Activated CD8-positive, alpha-beta T cell treated with anti-CD3 and anti-CD28 coated beads, Interleukin-2, amount 10 ng/mL, durations not matched to agents 7 days and 5 days (primary cell): ENCODE measurements at regions not wholly inside any gene's neighbourhood (a gene's known extent, or its start where the extent isn't known, plus 50 kb on each side); places are given as distances from the start of the nearest gene placed in this dataset.

Source experiments
- ATAC-seq: fragments of 150-1000 bp; cut with Tn5 transposase; one replicate; pipeline ENCODE4 v1.10.0; 2021; ENCODE audit warnings: moderate library complexity
- CTCF ChIA-PET: fragments of 350-600 bp; sonication (Branson Sonifier 250); formaldehyde crosslinking; loops from one replicate; lab custom pipeline; 2021; ENCODE audit warnings: antibody characterized with exemption; lab: Charles Lee
- POLR2A ChIA-PET: fragments of 350-600 bp; sonication (Branson Sonifier 250); formaldehyde crosslinking; loops from one replicate; lab custom pipeline; 2021; ENCODE audit warnings: antibody characterized with exemption; lab: Charles Lee
- DNase-seq: peaks from one replicate; pipeline ENCODE4 v3.0.0-alpha.2; 2020
- H3K27ac Mint-ChIP-seq: one replicate; pipeline ENCODE4 v1.8.0; 2021; ENCODE audit warnings: mild to moderate bottlenecking, mixed read lengths
- H3K27me3 Mint-ChIP-seq: one replicate; pipeline ENCODE4 v1.8.0; 2021; ENCODE audit warnings: low read depth, mixed read lengths
- H3K36me3 Mint-ChIP-seq: one replicate; pipeline ENCODE4 v1.8.0; 2021; ENCODE audit warnings: low read depth, mixed read lengths
- H3K4me1 Mint-ChIP-seq: one replicate; pipeline ENCODE4 v1.8.0; 2021; ENCODE audit warnings: low read depth, mixed read lengths
- H3K4me3 Mint-ChIP-seq: one replicate; pipeline ENCODE4 v1.8.0; 2021; ENCODE audit warnings: mild to moderate bottlenecking, mixed read lengths
- H3K9me3 Mint-ChIP-seq: one replicate; pipeline ENCODE4 v1.8.0; 2022; ENCODE audit warnings: mixed read lengths; ENCODE audit not compliant: insufficient read depth

DNA sequence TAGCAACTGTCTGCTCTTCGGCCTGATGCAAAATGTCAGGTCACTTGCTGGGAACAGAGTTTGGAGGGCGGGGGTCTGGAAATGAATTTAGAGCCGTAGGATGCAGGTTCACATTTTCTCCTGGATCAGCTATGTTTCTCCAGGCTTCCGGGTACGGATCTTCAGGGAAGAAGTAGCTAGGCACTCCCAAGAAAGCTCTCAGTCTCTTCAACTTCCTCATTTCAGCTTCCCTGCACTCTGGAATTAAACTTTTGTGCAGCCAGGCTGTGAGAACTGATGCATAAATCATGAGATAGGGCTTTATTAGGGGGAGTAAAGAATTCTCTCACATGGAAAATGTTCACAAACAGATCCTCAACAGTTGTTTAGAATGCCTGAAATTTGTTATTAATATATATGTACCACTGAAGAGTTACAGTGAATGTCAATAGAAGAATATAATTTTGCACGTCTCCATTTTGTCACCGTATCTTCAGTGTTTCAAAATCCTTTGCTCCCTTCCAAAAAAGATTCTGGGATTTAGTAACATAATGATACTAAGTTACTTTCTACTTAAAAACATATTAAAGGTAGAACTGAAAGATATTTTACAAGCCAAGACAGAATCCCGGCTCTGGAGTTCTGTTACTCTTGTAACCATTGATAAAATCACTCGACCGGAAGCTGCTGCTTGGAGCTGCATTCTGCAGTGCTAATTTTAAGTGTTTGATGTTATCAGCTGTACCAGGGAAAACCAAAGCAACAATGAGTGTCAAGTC, 178.5 kb upstream of the P2RY1 start:
- H3K36me3 Mint-ChIP-seq = no peaks in the 10 kb centered on the region
- no peak for DNase-seq
- ChIA-PET CTCF (no interaction called here), POLR2A (no interaction called here)
- peaks cover 6% of the 10 kb centered on the region for H3K27me3 Mint-ChIP-seq
- no peak overlapping the region for H3K27ac Mint-ChIP-seq
- no peak for ATAC-seq
- peaks cover 3% of the 10 kb centered on the region for H3K9me3 Mint-ChIP-seq
- peaks cover 7% of the 10 kb centered on the region for H3K4me1 Mint-ChIP-seq
- no peak overlapping the region for H3K4me3 Mint-ChIP-seq

DNA sequence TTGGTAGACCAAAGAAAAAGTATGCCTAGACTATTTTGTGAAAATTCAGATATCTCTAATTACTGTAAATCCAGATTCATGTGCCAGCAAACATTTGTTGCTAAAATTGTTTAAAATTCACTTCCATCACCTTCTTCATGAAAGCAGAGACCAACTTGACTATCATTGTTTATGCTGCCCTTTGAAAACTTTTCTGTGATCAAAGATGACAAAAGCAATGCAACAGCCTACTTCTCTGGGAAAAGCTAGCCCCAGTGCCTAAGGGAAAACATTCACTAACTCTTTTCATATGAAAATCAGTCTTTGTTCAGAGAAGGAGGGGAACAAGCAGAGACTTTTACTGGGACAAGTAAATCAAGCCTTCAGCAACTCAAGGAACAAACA, 178.0 kb upstream of the P2RY1 start:
- ATAC-seq = no peak
- CTCF ChIA-PET = no interaction called here

DNA sequence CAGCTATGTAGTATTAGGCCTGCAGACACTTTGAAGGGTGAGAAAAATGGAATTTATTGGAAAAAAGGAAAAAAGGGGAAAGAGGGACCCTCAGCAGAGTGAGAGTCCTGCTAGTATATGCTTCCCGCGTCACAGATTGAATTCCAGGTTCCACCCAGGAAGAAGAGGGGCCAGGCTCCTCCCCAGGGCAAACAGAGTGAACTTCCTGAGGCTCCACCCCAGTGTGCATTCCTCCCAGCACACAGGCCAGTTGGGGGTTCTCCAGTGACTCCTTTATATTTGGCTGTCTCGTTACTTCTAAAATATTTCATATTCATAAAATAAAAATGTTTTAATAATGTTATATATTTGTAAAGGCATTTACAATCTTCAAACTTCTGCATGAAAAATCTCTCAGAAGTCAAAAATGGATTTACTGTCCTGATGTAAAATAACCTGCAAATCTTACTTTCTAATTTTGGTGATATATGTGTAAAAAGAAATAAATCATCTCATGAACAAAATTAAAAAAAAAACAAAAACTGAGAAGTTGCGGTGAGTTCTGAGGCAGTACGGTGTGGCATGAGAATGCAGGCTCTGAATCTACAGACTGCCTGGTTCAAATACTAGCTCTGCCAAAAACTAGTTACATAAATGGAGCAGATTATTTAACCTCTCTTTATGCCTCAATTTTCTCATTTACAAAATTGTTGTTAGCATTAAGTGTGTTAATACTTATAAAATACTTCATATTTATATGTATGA, 175.8 kb upstream of the P2RY1 start:
- H3K9me3 Mint-ChIP-seq = peaks cover 4% of the 10 kb centered on the region
- H3K4me3 Mint-ChIP-seq = no peak overlapping the region
- ATAC-seq = no peak
- no peaks in the 10 kb centered on the region for H3K36me3 Mint-ChIP-seq
- peaks cover 3% of the 10 kb centered on the region for H3K27me3 Mint-ChIP-seq
- H3K4me1 Mint-ChIP-seq = peaks cover 7% of the 10 kb centered on the region
- no peak for DNase-seq
- no peak overlapping the region for H3K27ac Mint-ChIP-seq
- CTCF ChIA-PET = no interaction called here
- POLR2A ChIA-PET = no interaction called here

More for the DNA sequence above, 178.0 kb upstream of the P2RY1 start:
- Mint-ChIP-seq H3K4me1 (peaks cover 7% of the 10 kb centered on the region), H3K27me3 (peaks cover 6% of the 10 kb centered on the region), H3K4me3 (no peak overlapping the region), H3K36me3 (no peaks in the 10 kb centered on the region), H3K27ac (no peak overlapping the region), H3K9me3 (peaks cover 4% of the 10 kb centered on the region)
- POLR2A ChIA-PET = no interaction called here
- DNase-seq = no peak

DNA sequence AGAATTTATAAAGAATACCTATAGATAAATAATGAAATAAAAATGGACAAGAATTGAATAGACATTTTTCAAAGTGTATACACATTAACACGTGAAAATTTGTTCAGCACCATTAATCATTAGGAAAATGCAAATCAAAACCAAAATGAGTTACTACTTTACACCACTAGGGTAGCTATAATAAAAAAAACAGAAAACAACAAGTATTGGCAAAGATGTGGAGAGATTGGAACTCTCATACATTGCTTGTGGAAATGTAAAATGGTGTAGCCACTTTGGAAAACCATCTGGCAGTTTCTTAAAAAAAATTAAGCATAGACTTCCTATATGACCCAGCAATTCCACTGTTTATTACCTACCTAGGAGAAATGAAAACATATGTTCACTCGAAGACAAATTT, 172.8 kb upstream of the P2RY1 start:
- no peak overlapping the region for H3K27ac Mint-ChIP-seq
- H3K36me3 Mint-ChIP-seq = no peaks in the 10 kb centered on the region
- H3K27me3 Mint-ChIP-seq = no peaks in the 10 kb centered on the region
- ChIA-PET POLR2A (no interaction called here), CTCF (no interaction called here)
- peaks cover under 1% of the 10 kb centered on the region for H3K4me1 Mint-ChIP-seq
- DNase-seq (no peak), ATAC-seq (no peak)
- no peak overlapping the region for H3K4me3 Mint-ChIP-seq
- peaks cover 4% of the 10 kb centered on the region for H3K9me3 Mint-ChIP-seq

DNA sequence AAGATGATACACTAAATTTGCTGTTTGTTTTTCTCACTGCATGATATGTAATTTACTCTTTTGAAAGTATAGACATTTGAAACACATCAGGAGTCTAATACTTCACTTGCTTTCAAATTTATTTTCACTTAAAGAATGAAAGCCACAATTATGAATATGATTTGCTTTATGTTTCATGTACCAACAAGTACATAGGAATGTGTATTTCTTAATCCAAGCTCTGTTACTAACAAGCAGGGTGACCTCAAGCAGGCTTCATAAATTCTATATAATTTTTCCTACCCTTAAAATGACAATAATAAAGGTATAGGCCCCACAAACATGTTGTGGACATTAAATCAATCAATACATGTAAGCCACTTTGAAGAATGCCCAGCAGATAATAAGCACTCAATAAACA, 170.2 kb upstream of the P2RY1 start:
- no peak for DNase-seq
- H3K4me1 Mint-ChIP-seq = no peaks in the 10 kb centered on the region
- ChIA-PET CTCF (no interaction called here), POLR2A (no interaction called here)
- no peak overlapping the region for H3K27ac Mint-ChIP-seq
- peaks cover 4% of the 10 kb centered on the region for H3K9me3 Mint-ChIP-seq
- H3K36me3 Mint-ChIP-seq = no peaks in the 10 kb centered on the region
- no peak for ATAC-seq
- peaks cover 2% of the 10 kb centered on the region for H3K27me3 Mint-ChIP-seq
- no peak overlapping the region for H3K4me3 Mint-ChIP-seq

DNA sequence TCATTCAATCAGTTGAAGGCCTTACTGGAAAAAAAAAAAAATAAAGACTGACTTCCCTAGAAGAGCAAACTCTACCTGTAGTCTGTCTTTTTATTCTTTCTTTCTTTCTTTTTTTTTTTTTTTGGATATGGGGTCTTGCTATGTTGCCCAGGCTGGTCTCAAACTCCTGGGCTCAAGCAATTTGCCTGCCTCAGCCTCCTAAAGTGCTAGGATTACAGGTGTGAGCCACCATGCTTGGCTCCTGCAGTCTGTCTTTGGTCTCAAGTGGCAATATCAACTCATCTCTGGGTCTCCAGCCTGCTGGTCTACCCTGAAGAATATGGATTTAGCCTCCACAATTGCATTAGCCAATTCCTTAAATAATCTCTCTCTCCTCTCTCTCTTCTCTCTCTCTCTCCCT, 167.7 kb upstream of the P2RY1 start:
- no peaks in the 10 kb centered on the region for H3K9me3 Mint-ChIP-seq
- no peak overlapping the region for H3K4me3 Mint-ChIP-seq
- ChIA-PET POLR2A (no interaction called here), CTCF (no interaction called here)
- ATAC-seq (no peak), DNase-seq (no peak)
- H3K36me3 Mint-ChIP-seq = no peaks in the 10 kb centered on the region
- no peaks in the 10 kb centered on the region for H3K4me1 Mint-ChIP-seq
- H3K27me3 Mint-ChIP-seq = peaks cover 14% of the 10 kb centered on the region
- H3K27ac Mint-ChIP-seq = no peak overlapping the region

DNA sequence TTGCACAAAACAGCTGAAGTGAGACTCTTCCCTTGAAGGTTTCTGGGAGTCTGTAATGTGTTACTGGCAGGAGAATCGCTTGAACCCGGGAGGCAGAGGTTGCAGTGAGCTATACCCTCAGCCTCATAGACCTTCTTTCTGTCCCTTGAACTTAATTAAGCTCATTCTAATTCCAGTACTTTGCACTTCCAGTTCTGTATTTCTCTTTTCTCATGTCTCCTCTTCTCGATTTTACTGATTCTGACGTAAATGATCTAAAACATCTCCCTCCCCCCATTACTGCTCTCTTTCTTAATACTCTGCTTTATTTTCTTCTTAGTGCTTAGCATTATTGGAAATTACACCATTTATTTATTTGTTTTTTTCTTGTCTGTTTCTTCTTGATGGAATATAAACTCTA, 165.4 kb upstream of the P2RY1 start:
- ChIA-PET CTCF (no interaction called here), POLR2A (no interaction called here)
- Mint-ChIP-seq H3K9me3 (no peaks in the 10 kb centered on the region), H3K36me3 (no peaks in the 10 kb centered on the region), H3K27ac (no peak overlapping the region), H3K4me3 (no peak overlapping the region), H3K27me3 (peaks cover 16% of the 10 kb centered on the region), H3K4me1 (no peaks in the 10 kb centered on the region)
- DNase-seq = no peak
- ATAC-seq = no peak

DNA sequence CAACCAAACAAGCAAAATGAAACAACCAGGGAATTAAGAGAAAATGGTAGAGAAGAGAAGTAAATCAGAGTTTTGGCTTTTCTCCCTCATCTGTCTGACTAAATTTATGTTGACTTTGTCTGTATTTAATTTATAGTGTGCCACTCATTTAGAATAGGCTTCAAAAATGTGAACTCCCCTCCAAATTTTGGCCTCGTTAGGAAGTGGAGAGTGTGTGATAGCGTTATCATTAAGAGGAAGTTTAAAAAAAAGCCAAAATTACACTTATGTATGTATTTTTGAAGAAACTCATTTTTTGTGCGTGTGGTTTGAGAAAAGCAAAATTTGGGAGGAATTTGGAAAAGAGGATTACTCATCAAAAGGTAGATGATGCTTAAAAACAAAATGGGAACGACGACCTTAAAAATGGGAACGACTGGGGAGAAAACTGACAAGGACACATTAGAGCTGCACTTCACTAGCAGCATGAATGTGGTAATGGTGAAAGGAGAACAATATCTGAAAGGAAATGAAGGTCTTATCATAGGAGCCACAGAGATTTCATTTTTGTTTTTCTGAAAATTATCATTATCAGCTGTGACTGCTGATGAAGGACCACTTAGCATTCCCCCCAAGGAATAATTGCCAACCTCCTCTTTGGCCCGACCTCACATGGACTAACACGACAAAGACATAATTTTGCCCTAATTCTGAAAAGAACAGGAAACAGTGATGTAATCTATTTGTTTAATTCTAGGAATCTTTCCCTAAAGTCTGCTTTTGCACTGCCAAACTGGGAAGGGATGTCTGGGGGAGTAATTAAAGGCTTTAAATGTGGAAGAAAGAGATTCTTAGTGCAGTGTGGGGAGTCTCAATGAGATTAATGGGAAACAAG, 163.2 kb upstream of the P2RY1 start:
- Mint-ChIP-seq H3K4me3 (no peak overlapping the region), H3K36me3 (no peaks in the 10 kb centered on the region), H3K27ac (no peak overlapping the region), H3K9me3 (no peaks in the 10 kb centered on the region), H3K27me3 (peaks cover 19% of the 10 kb centered on the region), H3K4me1 (no peaks in the 10 kb centered on the region)
- ATAC-seq (no peak), DNase-seq (no peak)
- POLR2A ChIA-PET = no interaction called here
- CTCF ChIA-PET = no interaction called here

DNA sequence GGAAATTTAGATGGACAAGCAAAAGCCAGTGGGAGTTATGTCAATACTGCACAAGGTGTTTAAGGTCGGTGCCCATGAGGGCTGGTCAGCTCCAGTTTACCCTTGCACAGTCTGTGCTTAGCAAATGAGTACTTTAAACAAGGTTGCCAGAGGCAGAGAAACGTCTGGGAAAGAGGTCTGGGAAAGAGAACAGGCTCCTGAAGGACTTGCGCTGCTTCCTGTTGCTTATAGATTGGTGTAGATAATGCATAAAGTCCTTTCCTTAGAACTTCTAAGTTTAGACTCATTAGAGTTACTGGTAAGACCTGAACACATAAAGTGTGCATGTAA, 162.6 kb upstream of the P2RY1 start:
- no peak for ATAC-seq
- H3K4me3 Mint-ChIP-seq = no peak overlapping the region
- H3K9me3 Mint-ChIP-seq = no peaks in the 10 kb centered on the region
- H3K27me3 Mint-ChIP-seq = peaks cover 19% of the 10 kb centered on the region
- no peak for DNase-seq
- POLR2A ChIA-PET = no interaction called here
- CTCF ChIA-PET = no interaction called here
- no peaks in the 10 kb centered on the region for H3K4me1 Mint-ChIP-seq
- no peaks in the 10 kb centered on the region for H3K36me3 Mint-ChIP-seq
- H3K27ac Mint-ChIP-seq = no peak overlapping the region

DNA sequence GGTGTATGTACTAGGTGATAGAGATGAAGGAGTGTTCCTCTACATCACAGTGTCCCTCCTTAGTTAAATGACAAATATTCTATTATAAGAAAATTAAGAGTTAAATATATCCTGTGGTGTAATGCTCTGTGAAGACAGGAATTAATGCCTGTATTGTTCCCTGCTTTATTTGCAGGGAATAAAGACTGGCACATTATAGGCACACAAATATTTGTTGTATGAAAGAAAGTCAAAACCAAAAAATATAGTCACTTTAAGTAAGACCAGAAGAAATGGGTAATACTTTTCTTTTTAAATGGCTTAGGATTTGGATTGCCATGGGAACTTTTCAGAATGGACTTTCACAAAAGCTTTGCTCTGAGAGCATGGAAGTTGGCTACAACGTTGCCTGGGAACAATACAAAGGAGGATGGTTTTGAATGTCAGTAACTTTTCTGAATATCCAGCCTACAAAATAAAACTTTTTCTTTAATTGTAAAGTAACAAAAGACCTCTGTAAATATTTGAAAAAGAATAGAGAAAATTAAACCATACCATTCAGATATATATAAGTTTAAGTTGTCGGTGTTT, 158.0 kb upstream of the P2RY1 start:
- Mint-ChIP-seq H3K9me3 (no peaks in the 10 kb centered on the region), H3K4me3 (no peak overlapping the region), H3K27me3 (peaks cover 8% of the 10 kb centered on the region), H3K36me3 (no peaks in the 10 kb centered on the region), H3K27ac (no peak overlapping the region), H3K4me1 (no peaks in the 10 kb centered on the region)
- no peak for ATAC-seq
- POLR2A ChIA-PET = no interaction called here
- no peak for DNase-seq
- CTCF ChIA-PET = no interaction called here

DNA sequence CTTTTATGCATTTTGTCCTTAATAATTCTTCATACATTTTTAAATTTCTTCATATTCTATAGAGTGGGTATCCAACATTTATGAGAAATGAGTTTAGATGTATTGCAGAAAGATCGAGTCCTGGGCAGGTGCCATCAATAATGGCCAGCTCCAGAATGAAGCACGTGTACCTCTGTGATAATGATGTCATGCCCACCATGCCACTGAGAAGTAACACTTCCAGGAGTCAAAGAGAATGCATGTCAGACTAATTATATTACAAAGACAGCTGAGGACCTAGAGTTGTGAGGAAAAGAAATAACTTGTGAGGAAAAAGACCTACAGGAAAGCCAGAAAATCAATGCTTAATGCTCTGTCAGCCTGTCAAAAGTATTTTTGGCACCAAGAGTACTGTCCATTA, 157.4 kb upstream of the P2RY1 start:
- DNase-seq (no peak), ATAC-seq (no peak)
- no peaks in the 10 kb centered on the region for H3K36me3 Mint-ChIP-seq
- H3K4me1 Mint-ChIP-seq = no peaks in the 10 kb centered on the region
- CTCF ChIA-PET = no interaction called here
- no peaks in the 10 kb centered on the region for H3K9me3 Mint-ChIP-seq
- peaks cover 4% of the 10 kb centered on the region for H3K27me3 Mint-ChIP-seq
- no peak overlapping the region for H3K4me3 Mint-ChIP-seq
- no peak overlapping the region for H3K27ac Mint-ChIP-seq
- POLR2A ChIA-PET = no interaction called here

DNA sequence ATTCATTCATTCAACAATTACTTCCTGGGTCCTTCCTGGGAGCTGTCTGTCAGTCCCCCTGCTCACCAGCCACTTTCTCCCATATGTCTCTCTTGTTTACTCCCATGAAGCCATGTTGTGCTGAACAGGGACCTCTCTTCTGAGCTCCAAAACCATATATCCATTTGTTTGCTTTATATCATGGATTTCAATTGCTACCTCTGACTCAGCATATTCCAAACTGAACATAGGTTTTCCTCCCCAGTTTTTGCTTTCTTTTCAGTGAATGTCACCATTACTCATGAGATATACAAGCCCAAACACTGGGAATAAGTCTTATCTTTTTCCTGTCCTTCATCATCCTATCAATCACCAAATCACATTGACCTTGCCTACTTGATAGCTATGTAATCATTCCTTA, 152.5 kb upstream of the P2RY1 start:
- POLR2A ChIA-PET = no interaction called here
- H3K27ac Mint-ChIP-seq = no peak overlapping the region
- CTCF ChIA-PET = no interaction called here
- no peak overlapping the region for H3K4me3 Mint-ChIP-seq
- H3K4me1 Mint-ChIP-seq = no peaks in the 10 kb centered on the region
- H3K27me3 Mint-ChIP-seq = no peaks in the 10 kb centered on the region
- H3K36me3 Mint-ChIP-seq = no peaks in the 10 kb centered on the region
- DNase-seq (no peak), ATAC-seq (no peak)
- no peaks in the 10 kb centered on the region for H3K9me3 Mint-ChIP-seq
